ENCODE measurements at regions not wholly inside any gene's neighbourhood (a gene's known extent, or its start where the extent isn't known, plus 50 kb on each side); places are given as distances from the start of the nearest gene placed in this dataset.

- CTCF ChIA-PET: no interaction called here
- no peak overlapping the region for H3K27ac ChIP-seq (ENCODE audit: low read length)
- no peaks in the 10 kb centered on the region for H3K36me3 ChIP-seq (ENCODE audit: low read depth, low read length)
- ATAC-seq (no peak), DNase-seq (no peak)
- BruUV-seq (replicated peaks): no TSS peak
- no peaks in the 10 kb centered on the region for H3K9me3 ChIP-seq (ENCODE audit: low read length)
- no peak overlapping the region for H3K9ac ChIP-seq (ENCODE audit: low read length)
- H2AFZ ChIP-seq (ENCODE audit: low read length): no peak overlapping the region
- POLR2A ChIA-PET (ENCODE audit: unreplicated experiment): no interaction called here
- no peaks in the 10 kb centered on the region for H3K4me1 ChIP-seq (ENCODE audit: insufficient read depth, low read length)
- no peaks in the 10 kb centered on the region for H3F3A ChIP-seq (ENCODE audit: low read length, unreplicated experiment)
- H3K9me2 ChIP-seq (replicated peaks; ENCODE audit: low read length): no peaks in the 10 kb centered on the region
- H3K79me2 ChIP-seq (ENCODE audit: low read length): no peaks in the 10 kb centered on the region
- no peak overlapping the region for H3K4me2 ChIP-seq (ENCODE audit: low read length)
- H3K27me3 ChIP-seq (ENCODE audit: low read length): no peaks in the 10 kb centered on the region
- H3K4me3 ChIP-seq (ENCODE audit: low read length): no peak overlapping the region
- H4K20me1 ChIP-seq (ENCODE audit: low read length): no peaks in the 10 kb centered on the region
- TF ChIP-seq CTCF (conservative IDR thresholded peaks at IDR 0.05; ENCODE audit: low read depth, low read length) (no peak), EZH2phosphoT487 (IDR thresholded peaks at IDR 0.05; ENCODE audit: borderline replicate concordance, low read length) (no peak), EZH2 (IDR thresholded peaks at IDR 0.05; ENCODE audit: low read length, unreplicated experiment) (no peak)
- intact Hi-C loops (cut with micrococcal nuclease): no loop called here
Observed at GRCh38 chr12:115090783-115091182, 406.8 kb upstream of the TBX3 start.

- no TSS peak for BruUV-seq (replicated peaks)
- TF ChIP-seq CTCF (conservative IDR thresholded peaks at IDR 0.05; ENCODE audit: low read depth, low read length): no peak
- TF ChIP-seq EZH2phosphoT487 (IDR thresholded peaks at IDR 0.05; ENCODE audit: borderline replicate concordance, low read length): no peak
- TF ChIP-seq EZH2 (IDR thresholded peaks at IDR 0.05; ENCODE audit: low read length, unreplicated experiment): no peak
- no peaks in the 10 kb centered on the region for H3K9me3 ChIP-seq (ENCODE audit: low read length)
- no peaks in the 10 kb centered on the region for H3K36me3 ChIP-seq (ENCODE audit: low read depth, low read length)
- H3K27ac ChIP-seq (ENCODE audit: low read length): no peak overlapping the region
- no peak overlapping the region for H3K9ac ChIP-seq (ENCODE audit: low read length)
- H3K4me2 ChIP-seq (ENCODE audit: low read length): no peak overlapping the region
- H3K4me3 ChIP-seq (ENCODE audit: low read length): no peak overlapping the region
- no peaks in the 10 kb centered on the region for H3K9me2 ChIP-seq (replicated peaks; ENCODE audit: low read length)
- no peaks in the 10 kb centered on the region for H4K20me1 ChIP-seq (ENCODE audit: low read length)
- H2AFZ ChIP-seq (ENCODE audit: low read length): no peak overlapping the region
- CTCF ChIA-PET: no interaction called here
- H3K4me1 ChIP-seq (ENCODE audit: insufficient read depth, low read length): no peaks in the 10 kb centered on the region
- POLR2A ChIA-PET (ENCODE audit: unreplicated experiment): no interaction called here
- H3K27me3 ChIP-seq (ENCODE audit: low read length): no peaks in the 10 kb centered on the region
- ATAC-seq: no peak
- intact Hi-C loops (cut with micrococcal nuclease): no loop called here
- no peaks in the 10 kb centered on the region for H3K79me2 ChIP-seq (ENCODE audit: low read length)
- no peaks in the 10 kb centered on the region for H3F3A ChIP-seq (ENCODE audit: low read length, unreplicated experiment)
- DNase-seq: no peak
Observed at GRCh38 chr12:115088995-115089841, 405.2 kb upstream of the TBX3 start.

- intact Hi-C loops (cut with micrococcal nuclease): no loop called here
- BruUV-seq (replicated peaks): no TSS peak
- CTCF ChIA-PET: no interaction called here
Observed at GRCh38 chr12:115088328-115088994, 404.5 kb upstream of the TBX3 start.

More at GRCh38 chr12:115088328-115088994, 404.5 kb upstream of the TBX3 start:
- H3K27me3 ChIP-seq (ENCODE audit: low read length): no peaks in the 10 kb centered on the region
- no peaks in the 10 kb centered on the region for H3F3A ChIP-seq (ENCODE audit: low read length, unreplicated experiment)
- no peak overlapping the region for H3K4me3 ChIP-seq (ENCODE audit: low read length)
- ATAC-seq (no peak), DNase-seq (no peak)
- no peaks in the 10 kb centered on the region for H3K4me1 ChIP-seq (ENCODE audit: insufficient read depth, low read length)
- no peaks in the 10 kb centered on the region for H4K20me1 ChIP-seq (ENCODE audit: low read length)
- H3K9ac ChIP-seq (ENCODE audit: low read length): no peak overlapping the region
- no peak overlapping the region for H3K27ac ChIP-seq (ENCODE audit: low read length)
- H3K36me3 ChIP-seq (ENCODE audit: low read depth, low read length): no peaks in the 10 kb centered on the region
- POLR2A ChIA-PET (ENCODE audit: unreplicated experiment): no interaction called here
- TF ChIP-seq EZH2phosphoT487 (IDR thresholded peaks at IDR 0.05; ENCODE audit: borderline replicate concordance, low read length) (no peak), CTCF (conservative IDR thresholded peaks at IDR 0.05; ENCODE audit: low read depth, low read length) (no peak), EZH2 (IDR thresholded peaks at IDR 0.05; ENCODE audit: low read length, unreplicated experiment) (no peak)
- no peak overlapping the region for H2AFZ ChIP-seq (ENCODE audit: low read length)
- H3K4me2 ChIP-seq (ENCODE audit: low read length): no peak overlapping the region
- H3K79me2 ChIP-seq (ENCODE audit: low read length): no peaks in the 10 kb centered on the region
- no peaks in the 10 kb centered on the region for H3K9me3 ChIP-seq (ENCODE audit: low read length)
- no peaks in the 10 kb centered on the region for H3K9me2 ChIP-seq (replicated peaks; ENCODE audit: low read length)
